GM18951 (cell line): ENCODE measurements at regions not wholly inside any gene's neighbourhood (a gene's known extent, or its start where the extent isn't known, plus 50 kb on each side); places are given as distances from the start of the nearest gene placed in this dataset.

Source experiments
- POLR2A ChIP-seq: IDR thresholded peaks from 4 replicates; pipeline ENCODE4 v1.6.1; 2011; ENCODE audit warnings: mild to moderate bottlenecking; ENCODE audit not compliant: insufficient read length, insufficient read depth; ENCODE audit errors: extremely low read depth
- in situ Hi-C: fragments of 300-500 bp; cut with MboI; formaldehyde crosslinking; loops from one replicate; pipeline ENCODE4 v1.12.0; 2022; ENCODE audit warnings: low sequenced_read_pairs, mixed read lengths, inconsistent platforms; ENCODE audit not compliant: unreplicated experiment

GRCh38 chr4:138320030-138320429, 77.9 kb upstream of the SLC7A11 start:
- no peak for TF ChIP-seq POLR2A
- in situ Hi-C loops: no loop called here

GRCh38 chr4:138317175-138317748, 75.1 kb upstream of the SLC7A11 start:
- in situ Hi-C loops: no loop called here
- TF ChIP-seq POLR2A: no peak

GRCh38 chr4:138312536-138312911, 70.4 kb upstream of the SLC7A11 start:
- in situ Hi-C loops: no loop called here
- TF ChIP-seq POLR2A: no peak

GRCh38 chr4:138311771-138312535, 69.8 kb upstream of the SLC7A11 start:
- TF ChIP-seq POLR2A: no peak
- in situ Hi-C loops: no loop called here

GRCh38 chr4:138310991-138311390, 68.8 kb upstream of the SLC7A11 start:
- in situ Hi-C loops: no loop called here
- no peak for TF ChIP-seq POLR2A

GRCh38 chr4:138310498-138310897, 68.3 kb upstream of the SLC7A11 start:
- in situ Hi-C loops: no loop called here

GRCh38 chr4:138308356-138308755, 66.2 kb upstream of the SLC7A11 start:
- TF ChIP-seq POLR2A: no peak
- in situ Hi-C loops: no loop called here

More at GRCh38 chr4:138310498-138310897, 68.3 kb upstream of the SLC7A11 start:
- TF ChIP-seq POLR2A: no peak

- in situ Hi-C loops: no loop called here
Measured at GRCh38 chr4:138307319-138307718, 65.2 kb upstream of the SLC7A11 start.

GRCh38 chr4:138305050-138305449, 62.9 kb upstream of the SLC7A11 start:
- in situ Hi-C loops: no loop called here
- no peak for TF ChIP-seq POLR2A

More at GRCh38 chr4:138307319-138307718, 65.2 kb upstream of the SLC7A11 start:
- TF ChIP-seq POLR2A: no peak

GRCh38 chr4:138301536-138301935, 59.4 kb upstream of the SLC7A11 start:
- in situ Hi-C loops: no loop called here
- TF ChIP-seq POLR2A: no peak

- TF ChIP-seq POLR2A: no peak
- in situ Hi-C loops: no loop called here
Measured at GRCh38 chr4:138300616-138301015, 58.5 kb upstream of the SLC7A11 start.

GRCh38 chr4:138299881-138300280, 57.7 kb upstream of the SLC7A11 start:
- in situ Hi-C loops: no loop called here
- no peak for TF ChIP-seq POLR2A

GRCh38 chr4:138298866-138299265, 56.7 kb upstream of the SLC7A11 start:
- in situ Hi-C loops: no loop called here
- TF ChIP-seq POLR2A: no peak

GRCh38 chr4:138298431-138298830, 56.3 kb upstream of the SLC7A11 start:
- TF ChIP-seq POLR2A: no peak
- in situ Hi-C loops: no loop called here

- no peak for TF ChIP-seq POLR2A
- in situ Hi-C loops: no loop called here
Measured at GRCh38 chr4:138297743-138298405, 55.7 kb upstream of the SLC7A11 start.
